HG02981 (cell line): ENCODE measurements at regions not wholly inside any gene's neighbourhood (a gene's known extent, or its start where the extent isn't known, plus 50 kb on each side); places are given as distances from the start of the nearest gene placed in this dataset.

Experiments
- ATAC-seq: cut with Tn5 transposase; IDR thresholded peaks from one replicate; pipeline ENCODE4 v1.9.1; 2021; ENCODE audit warnings: mild to moderate bottlenecking, moderate library complexity; ENCODE audit not compliant: unreplicated experiment

- no peak for ATAC-seq
These were observed 317.6 kb upstream of the PROX1 start for GRCh38 chr1:213669964-213670691.

DNA sequence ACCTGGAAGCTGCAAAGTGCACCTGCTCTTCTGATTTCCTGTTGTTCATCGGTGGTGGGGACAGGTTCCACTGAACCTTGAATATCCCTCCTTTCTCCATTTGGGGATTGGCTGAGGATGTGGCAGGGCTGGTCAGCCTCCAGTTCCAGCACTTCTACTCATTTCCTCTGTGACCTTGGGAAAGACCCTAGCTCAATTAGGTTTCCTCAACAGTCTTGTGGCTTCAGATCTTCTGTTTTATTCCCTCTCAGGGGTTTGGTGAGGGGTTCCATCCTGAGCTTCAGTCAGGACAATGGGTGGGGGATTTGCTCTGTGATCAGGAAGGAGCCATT, 317.1 kb upstream of the PROX1 start:
- ATAC-seq: no peak

- ATAC-seq: no peak
These were observed 312.7 kb upstream of the PROX1 start for GRCh38 chr1:213675043-213675442.

GRCh38 chr1:213676736-213677135, 311.0 kb upstream of the PROX1 start:
- ATAC-seq: no peak

GRCh38 chr1:213678348-213678747, 309.4 kb upstream of the PROX1 start:
- ATAC-seq: no peak

- ATAC-seq: no peak
These were observed 309.0 kb upstream of the PROX1 start for GRCh38 chr1:213678753-213679152.

- ATAC-seq: no peak
These were observed 308.6 kb upstream of the PROX1 start for GRCh38 chr1:213679153-213679552.

- no peak for ATAC-seq
These were observed 307.0 kb upstream of the PROX1 start for GRCh38 chr1:213680677-213681325.

DNA sequence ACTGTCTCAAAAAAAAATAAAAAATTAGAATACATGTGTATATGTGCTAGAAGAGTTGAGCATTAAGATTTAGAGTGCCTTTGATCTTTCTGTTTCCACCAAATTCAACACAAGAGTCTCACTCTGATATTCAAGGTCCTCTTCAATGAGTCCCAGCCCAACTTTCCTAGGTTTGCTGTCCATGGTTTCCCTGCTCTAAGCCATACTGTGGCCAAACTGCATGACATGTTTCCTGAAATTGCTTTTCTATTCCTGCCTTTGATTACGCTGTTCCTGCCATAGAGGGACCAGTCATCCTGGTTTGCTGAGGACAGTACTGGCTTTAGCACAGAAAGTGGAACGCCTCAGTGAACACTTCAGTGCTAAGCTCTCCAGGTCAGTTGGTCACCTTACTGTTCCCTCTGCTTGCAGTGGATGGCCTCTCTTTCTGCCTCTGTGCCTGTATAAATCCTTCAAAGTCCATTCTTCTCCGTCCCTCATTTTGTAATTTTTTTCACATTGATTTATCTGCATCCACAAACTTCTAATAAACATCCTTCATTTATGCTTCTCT, 305.9 kb upstream of the PROX1 start:
- no peak for ATAC-seq

GRCh38 chr1:213683529-213683928, 304.2 kb upstream of the PROX1 start:
- no peak for ATAC-seq

- ATAC-seq: no peak
These were observed 303.3 kb upstream of the PROX1 start for GRCh38 chr1:213684454-213684853.

DNA sequence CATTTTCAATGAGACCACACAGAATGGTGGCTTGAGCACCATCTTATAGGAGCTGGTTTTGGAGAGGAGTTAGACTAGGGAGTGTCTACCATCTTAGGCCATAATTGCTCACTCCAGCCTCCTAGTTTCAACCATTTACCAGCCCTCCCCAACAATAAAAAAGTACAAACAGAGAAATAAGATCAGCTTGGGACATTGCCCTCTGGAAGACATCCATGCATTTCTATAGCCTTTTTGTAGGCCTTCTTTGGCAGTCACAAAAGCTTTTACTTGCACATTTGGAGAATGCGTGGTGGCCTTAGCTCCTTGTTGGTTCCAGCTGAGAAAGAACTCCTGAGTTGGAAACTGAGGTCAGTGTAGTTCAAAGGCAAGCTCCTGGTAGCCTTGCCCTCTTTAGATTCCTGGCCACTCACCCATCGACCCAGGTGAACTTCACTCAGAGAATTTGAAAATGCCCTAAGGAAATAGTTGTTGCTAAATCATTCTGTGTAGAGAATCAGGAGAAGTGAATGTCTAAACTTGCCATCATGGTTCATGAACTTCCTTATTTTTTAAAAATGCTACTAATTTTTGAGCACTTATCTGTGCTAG, 301.7 kb upstream of the PROX1 start:
- ATAC-seq: no peak

- no peak for ATAC-seq
These were observed 300.8 kb upstream of the PROX1 start for GRCh38 chr1:213686983-213687382.

DNA sequence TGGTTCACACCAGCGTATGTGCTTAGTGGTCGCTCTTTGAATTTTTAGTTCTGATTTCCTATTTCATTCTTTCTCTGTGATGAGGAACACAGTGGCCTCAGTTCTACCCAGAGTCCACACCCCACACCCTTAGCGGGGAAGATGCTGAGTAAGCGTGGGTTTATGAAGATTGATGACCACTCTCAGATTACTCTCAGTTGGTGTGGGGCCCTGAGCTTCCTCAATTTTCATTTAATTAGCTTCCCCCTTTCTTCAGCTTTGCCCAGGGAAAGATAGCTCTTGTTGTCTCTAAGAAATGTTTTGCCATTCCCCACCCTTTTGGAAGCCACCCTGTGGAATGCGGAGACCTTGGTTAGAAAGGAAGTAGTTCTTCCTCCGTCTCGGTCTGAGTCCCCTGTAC, 299.9 kb upstream of the PROX1 start:
- no peak for ATAC-seq

DNA sequence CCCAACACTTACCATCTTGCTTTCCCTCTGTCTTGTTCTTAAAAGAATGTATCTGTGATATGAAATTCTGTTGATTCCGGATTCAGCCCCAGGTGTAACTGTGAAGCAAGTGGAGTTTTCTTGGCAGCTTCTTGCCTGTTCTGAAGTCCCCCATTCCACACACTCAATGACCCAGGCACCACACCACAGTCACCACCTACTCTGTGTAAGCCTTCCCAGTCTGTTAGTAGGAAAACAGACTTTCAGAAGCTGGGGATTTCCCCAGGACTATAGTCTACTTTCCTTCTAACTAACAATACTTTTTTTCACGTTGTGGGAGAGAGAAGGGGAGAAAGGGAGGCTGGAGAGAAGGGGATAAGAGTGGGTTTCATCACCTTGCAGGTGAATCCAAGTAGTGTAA, 299.1 kb upstream of the PROX1 start:
- no peak for ATAC-seq

- no peak for ATAC-seq
These were observed 298.5 kb upstream of the PROX1 start for GRCh38 chr1:213689260-213689659.

DNA sequence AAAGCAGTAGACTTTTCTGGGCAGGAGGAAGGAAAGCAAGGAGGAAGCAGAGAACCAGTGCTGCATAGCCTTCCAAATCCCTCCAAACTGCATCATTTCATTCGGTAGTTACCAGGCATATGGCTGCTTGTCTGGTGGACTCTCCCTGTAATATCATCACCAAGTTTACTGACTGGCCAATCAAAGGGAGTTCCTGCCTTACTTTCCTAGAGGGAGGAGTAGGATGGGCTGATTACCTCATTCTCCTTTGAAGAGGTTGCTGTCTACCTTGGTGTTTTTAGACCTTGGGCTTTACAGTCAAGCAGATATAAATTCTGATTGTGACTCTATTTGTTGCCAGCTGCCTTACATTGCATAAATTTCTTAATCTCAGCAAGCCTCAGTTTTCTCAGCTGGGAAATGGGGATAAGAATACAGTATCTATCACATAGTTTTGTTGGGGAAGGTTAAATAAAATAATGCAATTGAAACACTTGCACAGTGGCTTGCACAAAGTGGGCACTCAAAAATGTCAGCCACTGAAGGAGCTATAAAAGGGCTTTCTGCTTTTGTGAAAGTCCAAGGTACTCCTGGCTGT, 297.3 kb upstream of the PROX1 start:
- no peak for ATAC-seq

DNA sequence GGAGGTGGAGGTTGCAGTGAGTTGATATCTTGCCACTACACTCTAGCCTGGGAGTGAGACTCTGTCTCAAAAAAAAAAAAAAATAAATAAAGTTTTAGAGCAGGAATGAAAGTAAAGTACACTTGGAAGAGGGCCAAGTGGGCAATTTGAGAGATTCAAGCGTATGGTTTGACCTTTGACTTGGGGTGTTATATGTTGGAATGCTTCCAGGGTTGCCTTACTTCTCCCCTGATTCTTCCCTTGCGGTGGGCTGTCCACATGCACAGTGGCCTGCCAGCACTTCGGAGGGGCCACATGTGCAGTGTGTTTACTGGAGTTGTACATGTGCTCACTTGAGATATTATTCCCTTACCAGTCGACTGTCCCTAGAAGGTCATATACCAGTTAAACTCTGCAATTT, 295.5 kb upstream of the PROX1 start:
- no peak for ATAC-seq

DNA sequence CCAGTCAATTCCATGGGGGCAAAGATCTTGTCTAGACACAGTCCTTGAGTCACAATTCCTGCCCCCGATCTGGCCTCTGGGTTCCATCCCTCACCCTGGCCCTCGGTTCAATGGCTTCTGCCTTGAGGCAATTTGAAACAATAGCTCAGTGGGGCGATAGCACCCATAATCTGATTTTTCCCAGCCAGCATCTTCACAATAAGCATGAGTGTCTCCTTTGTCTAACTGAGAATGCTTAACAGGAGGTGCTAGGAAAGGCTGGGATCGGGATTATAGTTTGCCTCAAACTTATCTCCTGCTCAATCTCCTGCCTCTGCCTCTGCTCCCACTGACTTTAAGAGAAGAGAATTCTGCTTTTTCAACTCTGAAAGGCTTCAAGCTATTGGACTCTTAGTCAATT, 293.9 kb upstream of the PROX1 start:
- no peak for ATAC-seq

GRCh38 chr1:213697192-213697802, 290.5 kb upstream of the PROX1 start:
- ATAC-seq: no peak

DNA sequence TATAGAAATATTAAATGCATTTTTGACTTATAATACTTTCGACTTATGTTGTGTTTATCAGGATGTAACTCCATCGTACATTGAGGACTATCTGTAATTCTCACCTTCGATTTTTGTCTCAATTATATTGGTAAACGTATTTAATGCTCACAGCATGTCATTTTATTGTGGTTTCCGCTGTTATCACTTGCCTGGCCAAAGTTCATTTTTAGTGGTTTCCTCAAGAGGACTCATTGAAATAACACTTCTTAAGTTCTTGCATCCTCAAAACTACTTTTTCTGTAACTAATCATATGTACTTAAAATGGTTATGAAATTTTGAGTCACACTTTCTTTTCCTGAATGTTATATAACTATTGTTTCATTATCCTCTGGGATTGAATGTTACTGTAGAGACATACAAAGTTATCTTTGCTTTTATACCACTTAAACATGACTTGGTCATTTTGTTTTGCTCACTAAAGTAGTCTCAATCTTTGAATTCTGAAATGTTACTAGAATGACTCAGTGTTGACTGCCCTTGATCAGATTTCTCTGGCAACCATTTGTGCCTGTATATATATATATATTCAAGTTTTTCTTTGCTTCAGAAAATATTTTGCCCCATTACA, 289.6 kb upstream of the PROX1 start:
- no peak for ATAC-seq
